ENCODE measurements at regions not wholly inside any gene's neighbourhood (a gene's known extent, or its start where the extent isn't known, plus 50 kb on each side); places are given as distances from the start of the nearest gene placed in this dataset.

- no peak overlapping the region for H3K4me3 ChIP-seq (replicated peaks; ENCODE audit: low read depth, low read length)
- no peak for TF ChIP-seq CTCF (IDR thresholded peaks at IDR 0.05; ENCODE audit: low read depth, low read length, missing control alignments)
- DNase-seq (ENCODE audit: extremely low read depth, low read depth) = no peak
Measured at GRCh38 chr15:70160267-70160666, 62.5 kb upstream of the TLE3 start.

- no peak for TF ChIP-seq CTCF (IDR thresholded peaks at IDR 0.05; ENCODE audit: low read depth, low read length, missing control alignments)
- DNase-seq (ENCODE audit: extremely low read depth, low read depth) = no peak
- H3K4me3 ChIP-seq (replicated peaks; ENCODE audit: low read depth, low read length) = no peak overlapping the region
Measured at GRCh38 chr15:70159713-70160009, 61.9 kb upstream of the TLE3 start.

GRCh38 chr15:70159001-70159712, 61.4 kb upstream of the TLE3 start:
- no peak for TF ChIP-seq CTCF (IDR thresholded peaks at IDR 0.05; ENCODE audit: low read depth, low read length, missing control alignments)
- no peak overlapping the region for H3K4me3 ChIP-seq (replicated peaks; ENCODE audit: low read depth, low read length)
- no peak for DNase-seq (ENCODE audit: extremely low read depth, low read depth)

- no peak for DNase-seq (ENCODE audit: extremely low read depth, low read depth)
- TF ChIP-seq CTCF (IDR thresholded peaks at IDR 0.05; ENCODE audit: low read depth, low read length, missing control alignments) = no peak
- H3K4me3 ChIP-seq (replicated peaks; ENCODE audit: low read depth, low read length) = no peak overlapping the region
Measured at GRCh38 chr15:70158309-70159000, 60.7 kb upstream of the TLE3 start.

GRCh38 chr15:70156671-70157271, 59.1 kb upstream of the TLE3 start:
- TF ChIP-seq CTCF (IDR thresholded peaks at IDR 0.05; ENCODE audit: low read depth, low read length, missing control alignments) = no peak
- no peak for DNase-seq (ENCODE audit: extremely low read depth, low read depth)
- no peak overlapping the region for H3K4me3 ChIP-seq (replicated peaks; ENCODE audit: low read depth, low read length)

- TF ChIP-seq CTCF (IDR thresholded peaks at IDR 0.05; ENCODE audit: low read depth, low read length, missing control alignments) = no peak
- no peak overlapping the region for H3K4me3 ChIP-seq (replicated peaks; ENCODE audit: low read depth, low read length)
- DNase-seq (ENCODE audit: extremely low read depth, low read depth) = no peak
Measured at GRCh38 chr15:70154718-70155347, 57.1 kb upstream of the TLE3 start.
